KMS-11 (cell line): ENCODE measurements at regions not wholly inside any gene's neighbourhood (a gene's known extent, or its start where the extent isn't known, plus 50 kb on each side); places are given as distances from the start of the nearest gene placed in this dataset.

ENCODE experiments used
- H2AFZ ChIP-seq: fragments of 200-600 bp; sonication (generic); 2 replicates; pipeline ENCODE4 v1.6.1; 2016; ENCODE audit warnings: antibody characterized with exemption, mixed run types, low read depth
- H3K27ac ChIP-seq: fragments of 200-600 bp; sonication (generic); 2 replicates; pipeline ENCODE4 v1.6.1; 2016; ENCODE audit warnings: mild to moderate bottlenecking, mixed run types
- H3K27me3 ChIP-seq: fragments of 200-600 bp; sonication (generic); 2 replicates; pipeline ENCODE4 v1.6.1; 2017; ENCODE audit warnings: mild to moderate bottlenecking, low read depth, mixed run types, moderate library complexity; ENCODE audit not compliant: insufficient read depth
- H3K36me3 ChIP-seq: fragments of 200-600 bp; sonication (generic); 2 replicates; pipeline ENCODE4 v1.6.1; 2017; ENCODE audit warnings: mild to moderate bottlenecking, mixed run types; ENCODE audit not compliant: insufficient read depth
- H3K4me1 ChIP-seq: fragments of 200-600 bp; sonication (generic); 2 replicates; pipeline ENCODE4 v1.6.1; 2016; ENCODE audit warnings: mild to moderate bottlenecking, low read depth, mixed run types; ENCODE audit not compliant: poor library complexity, severe bottlenecking
- H3K4me2 ChIP-seq: fragments of 200-600 bp; sonication (generic); 2 replicates; pipeline ENCODE4 v1.7.0; 2016; ENCODE audit warnings: mild to moderate bottlenecking, mixed run types
- H3K4me3 ChIP-seq: fragments of 200-600 bp; sonication (generic); IDR thresholded peaks from 2 replicates; pipeline ENCODE4 v1.6.1; 2017; ENCODE audit warnings: low read depth, low read length, mixed read lengths; ENCODE audit not compliant: insufficient read depth
- H3K79me2 ChIP-seq: fragments of 200-600 bp; sonication (generic); 2 replicates; pipeline ENCODE4 v1.6.1; 2016; ENCODE audit warnings: low read depth, mixed run types; ENCODE audit not compliant: insufficient read depth
- H3K9ac ChIP-seq: fragments of 200-600 bp; sonication (generic); 2 replicates; pipeline ENCODE4 v1.6.1; 2016; ENCODE audit warnings: mild to moderate bottlenecking, mixed run types
- H4K20me1 ChIP-seq: fragments of 200-600 bp; sonication (generic); 2 replicates; pipeline ENCODE4 v1.6.1; 2016; ENCODE audit warnings: mild to moderate bottlenecking, mixed run types; ENCODE audit not compliant: insufficient read depth
- CTCF ChIP-seq: fragments of 200-600 bp; sonication (generic); conservative IDR thresholded peaks from 2 replicates; pipeline ENCODE4 v1.6.1; 2017; ENCODE audit warnings: low read depth, mild to moderate bottlenecking, antibody characterized with exemption, low read length, moderate library complexity, mixed read lengths

DNA sequence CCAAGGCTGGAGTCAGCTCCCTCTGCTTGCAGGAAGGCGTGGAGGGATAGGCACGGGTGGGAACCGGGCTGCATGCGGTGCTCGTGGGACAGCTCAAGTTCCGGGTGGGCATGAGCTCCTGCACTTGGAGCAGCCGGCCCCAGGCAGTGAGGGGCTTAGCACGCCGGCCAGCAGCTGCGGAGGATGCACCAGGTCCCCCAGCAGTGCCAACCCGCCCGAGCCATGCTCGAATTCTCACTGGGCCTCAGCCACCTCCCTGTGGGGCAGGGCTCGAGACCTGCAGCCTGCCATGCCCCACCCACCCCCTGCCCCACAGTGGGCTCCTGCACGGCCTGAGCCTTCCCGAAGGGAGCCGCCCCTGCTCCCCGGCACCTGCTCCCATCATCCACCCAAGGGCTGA is 1501.8 kb downstream of the AACS start:
- H3K4me1 ChIP-seq = no peaks in the 10 kb centered on the region
- no peak overlapping the region for H3K27ac ChIP-seq
- H2AFZ ChIP-seq = no peak overlapping the region
- no peak overlapping the region for H3K4me2 ChIP-seq
- no peaks in the 10 kb centered on the region for H3K36me3 ChIP-seq
- no peak for TF ChIP-seq CTCF
- no peaks in the 10 kb centered on the region for H4K20me1 ChIP-seq
- no peaks in the 10 kb centered on the region for H3K79me2 ChIP-seq
- H3K27me3 ChIP-seq = no peaks in the 10 kb centered on the region
- no peak overlapping the region for H3K9ac ChIP-seq
- H3K4me3 ChIP-seq = no peak overlapping the region

- Histone ChIP-seq H3K79me2 (no peaks in the 10 kb centered on the region), H3K27ac (no peak overlapping the region), H3K27me3 (no peaks in the 10 kb centered on the region), H3K36me3 (no peaks in the 10 kb centered on the region), H2AFZ (no peak overlapping the region), H3K4me2 (no peak overlapping the region), H4K20me1 (no peaks in the 10 kb centered on the region), H3K9ac (no peak overlapping the region), H3K4me3 (no peak overlapping the region), H3K4me1 (no peaks in the 10 kb centered on the region)
- TF ChIP-seq CTCF = no peak
Measured at GRCh38 chr12:126569706-126570105, 1504.5 kb downstream of the AACS start.

- Histone ChIP-seq H3K9ac (no peak overlapping the region), H3K4me3 (no peak overlapping the region)
- TF ChIP-seq CTCF = no peak
Measured at GRCh38 chr12:126570566-126570965, 1505.3 kb downstream of the AACS start.

DNA sequence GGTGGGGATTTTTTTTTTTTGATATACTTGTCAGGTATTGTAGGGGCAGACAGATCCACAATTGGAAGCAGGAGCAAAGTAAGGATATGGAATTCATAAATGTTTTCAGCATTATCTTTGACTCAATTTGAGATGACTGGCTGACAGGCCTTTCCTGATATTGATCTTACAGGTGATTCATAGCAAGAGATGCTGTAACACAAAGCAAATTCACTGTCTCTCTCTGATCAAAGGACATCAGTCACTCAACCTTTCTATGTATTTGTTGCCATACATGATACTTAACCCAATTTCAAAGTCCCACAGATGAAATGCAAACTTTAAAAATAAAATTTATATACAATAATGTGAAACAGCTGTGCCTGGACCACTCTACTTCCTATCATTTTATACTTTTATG is 1506.9 kb downstream of the AACS start:
- no peaks in the 10 kb centered on the region for H4K20me1 ChIP-seq
- H3K27ac ChIP-seq = no peak overlapping the region
- no peak for TF ChIP-seq CTCF
- H2AFZ ChIP-seq = no peak overlapping the region
- H3K4me3 ChIP-seq = no peak overlapping the region
- no peak overlapping the region for H3K4me2 ChIP-seq
- no peaks in the 10 kb centered on the region for H3K79me2 ChIP-seq
- no peaks in the 10 kb centered on the region for H3K27me3 ChIP-seq
- H3K36me3 ChIP-seq = no peaks in the 10 kb centered on the region
- H3K4me1 ChIP-seq = no peaks in the 10 kb centered on the region
- no peak overlapping the region for H3K9ac ChIP-seq

More at GRCh38 chr12:126570566-126570965, 1505.3 kb downstream of the AACS start:
- no peak overlapping the region for H3K27ac ChIP-seq
- no peak overlapping the region for H2AFZ ChIP-seq
- H4K20me1 ChIP-seq = no peaks in the 10 kb centered on the region
- no peaks in the 10 kb centered on the region for H3K27me3 ChIP-seq
- no peaks in the 10 kb centered on the region for H3K36me3 ChIP-seq
- no peaks in the 10 kb centered on the region for H3K4me1 ChIP-seq
- H3K4me2 ChIP-seq = no peak overlapping the region
- H3K79me2 ChIP-seq = no peaks in the 10 kb centered on the region

GRCh38 chr12:126581655-126582054 is 1516.4 kb downstream of the AACS start:
- Histone ChIP-seq H3K9ac (no peak overlapping the region), H3K27me3 (no peaks in the 10 kb centered on the region), H3K36me3 (no peaks in the 10 kb centered on the region), H3K4me1 (no peaks in the 10 kb centered on the region), H2AFZ (no peak overlapping the region), H3K4me2 (no peak overlapping the region), H3K79me2 (no peaks in the 10 kb centered on the region), H4K20me1 (no peaks in the 10 kb centered on the region), H3K4me3 (no peak overlapping the region), H3K27ac (no peak overlapping the region)
- TF ChIP-seq CTCF = no peak
